GM23248 (cell line): ENCODE measurements at regions not wholly inside any gene's neighbourhood (a gene's known extent, or its start where the extent isn't known, plus 50 kb on each side); places are given as distances from the start of the nearest gene placed in this dataset.
"Not testable (repeated sequence)": the region's sequence is repeated elsewhere in the genome, so short reads cannot be mapped to it uniquely, and the experiment has no call there.

Source experiments
- DNase-seq: peaks from one replicate; pipeline ENCODE4 v3.0.0-alpha.2; 2015
- H2AFZ ChIP-seq: fragments of 200-600 bp; sonication (generic); 2 replicates; pipeline ENCODE4 v1.6.1; 2016; ENCODE audit warnings: antibody characterized with exemption
- H3F3A ChIP-seq: fragments of 200-600 bp; sonication (generic); 2 replicates; pipeline ENCODE4 v1.6.1; 2016; ENCODE audit warnings: mild to moderate bottlenecking, antibody characterized with exemption, mixed run types; ENCODE audit not compliant: insufficient read depth
- H3K27ac ChIP-seq: fragments of 200-600 bp; sonication (generic); 2 replicates; pipeline ENCODE4 v1.5.1; 2016; ENCODE audit warnings: mild to moderate bottlenecking
- H3K27me3 ChIP-seq: fragments of 200-600 bp; sonication (generic); replicated peaks from 2 replicates; pipeline ENCODE4 v1.6.1; 2016; ENCODE audit warnings: mild to moderate bottlenecking; ENCODE audit not compliant: insufficient read depth
- H3K36me3 ChIP-seq: fragments of 200-600 bp; sonication (generic); 2 replicates; pipeline ENCODE4 v1.6.1; 2016; ENCODE audit warnings: low read depth, mild to moderate bottlenecking
- H3K4me1 ChIP-seq: fragments of 200-600 bp; sonication (generic); 2 replicates; pipeline ENCODE4 v1.6.1; 2016; ENCODE audit warnings: mild to moderate bottlenecking; ENCODE audit not compliant: insufficient read depth
- H3K4me2 ChIP-seq: fragments of 200-600 bp; sonication (generic); one replicate; pipeline ENCODE4 v1.6.1; 2016; ENCODE audit warnings: mild to moderate bottlenecking; ENCODE audit not compliant: unreplicated experiment
- H3K4me3 ChIP-seq: fragments of 200-600 bp; sonication (generic); 2 replicates; pipeline ENCODE4 v1.5.1; 2016; ENCODE audit warnings: mild to moderate bottlenecking
- H3K79me2 ChIP-seq: fragments of 200-600 bp; sonication (generic); 2 replicates; pipeline ENCODE4 v1.6.1; 2016; ENCODE audit warnings: mild to moderate bottlenecking; ENCODE audit not compliant: insufficient read depth
- H3K9ac ChIP-seq: fragments of 200-600 bp; sonication (generic); 2 replicates; pipeline ENCODE4 v1.6.1; 2016; ENCODE audit warnings: mild to moderate bottlenecking
- H3K9me2 ChIP-seq: fragments of 200-600 bp; sonication (generic); 2 replicates; pipeline ENCODE4 v1.6.1; 2016; ENCODE audit warnings: mixed run types, mild to moderate bottlenecking, moderate library complexity; ENCODE audit not compliant: insufficient read depth
- H3K9me3 ChIP-seq: fragments of 200-600 bp; sonication (generic); one replicate; pipeline ENCODE4 v1.6.1; 2017; ENCODE audit warnings: low read depth
- H4K20me1 ChIP-seq: fragments of 200-600 bp; sonication (generic); 2 replicates; pipeline ENCODE4 v1.6.0; 2016; ENCODE audit not compliant: insufficient read depth
- EZH2 ChIP-seq: fragments of 200-600 bp; sonication (generic); IDR thresholded peaks from 2 replicates; pipeline ENCODE4 v1.6.1; 2018; ENCODE audit warnings: antibody characterized with exemption, mild to moderate bottlenecking; ENCODE audit not compliant: insufficient read depth, poor library complexity, severe bottlenecking
- EZH2phosphoT487 ChIP-seq: fragments of 200-600 bp; sonication (generic); IDR thresholded peaks from 2 replicates; pipeline ENCODE4 v1.6.1; 2018; ENCODE audit warnings: antibody characterized with exemption, moderate library complexity, mild to moderate bottlenecking, low read depth; ENCODE audit not compliant: insufficient read depth
- WGBS, 2 experiments: methylation state at CpG; one replicate each; pipeline ENCODE4 v1.1.6; 2015 to 2017; ENCODE audit warnings: low lambda C conversion rate in 2 of 2, low coverage in 1 of 2; ENCODE audit errors: missing lambda C conversion rate in 2 of 2; 5-methylcytosine and 5-hydroxymethylcytosine counted together
- in situ Hi-C: fragments of 300-500 bp; cut with MboI; formaldehyde crosslinking; loops from 2 replicates; pipeline ENCODE4 v1.15.0; 2020

GRCh38 chr7:131057794-131058070 lies 269.9 kb upstream of the MKLN1 start:
- TF ChIP-seq EZH2 (no peak), EZH2phosphoT487 (no peak)
- in situ Hi-C loops = no loop called here

GRCh38 chr7:131058561-131059288 lies 269.0 kb upstream of the MKLN1 start:
- H3K9ac ChIP-seq, in situ Hi-C loops, H3K9me3 ChIP-seq, H4K20me1 ChIP-seq, H3K27me3 ChIP-seq, H3K9me2 ChIP-seq, DNase-seq, H2AFZ ChIP-seq, H3K4me2 ChIP-seq, H3K4me3 ChIP-seq, H3K27ac ChIP-seq, H3F3A ChIP-seq, H3K4me1 ChIP-seq: not testable (repeated sequence)
- H3K79me2 ChIP-seq = peaks cover 91% of the 10 kb centered on the region
- H3K36me3 ChIP-seq = peaks cover 11% of the 10 kb centered on the region
- WGBS, 2 experiments = 90 to 92% methylated on average over 16 to 36 of the region's 36 CpGs

More at GRCh38 chr7:131057794-131058070, 269.9 kb upstream of the MKLN1 start:
- H3K79me2 ChIP-seq = peaks cover 91% of the 10 kb centered on the region
- no peaks in the 10 kb centered on the region for H3K9me3 ChIP-seq
- DNase-seq = no peak
- peaks cover 1% of the 10 kb centered on the region; the same call in 1 of the 2 replicates for H3K36me3 ChIP-seq
- H2AFZ ChIP-seq = no peak overlapping the region
- no peaks in the 10 kb centered on the region for H3K4me1 ChIP-seq
- H3K4me2 ChIP-seq = no peak overlapping the region
- peaks cover 6% of the 10 kb centered on the region; the same call in 1 of the 2 replicates for H4K20me1 ChIP-seq
- no peak overlapping the region for H3K27ac ChIP-seq
- H3K9me2 ChIP-seq = no peaks in the 10 kb centered on the region
- WGBS, 2 experiments = 0 to 4% methylated on average over 2 of the region's 2 CpGs
- H3F3A ChIP-seq = no peaks in the 10 kb centered on the region
- no peaks in the 10 kb centered on the region for H3K27me3 ChIP-seq
- no peak overlapping the region; the same call in 1 of the 2 replicates for H3K9ac ChIP-seq
- no peak overlapping the region for H3K4me3 ChIP-seq

- H4K20me1 ChIP-seq, H3K4me1 ChIP-seq, H3K27ac ChIP-seq, H3K9ac ChIP-seq, H3K4me2 ChIP-seq, H3K4me3 ChIP-seq, DNase-seq, H2AFZ ChIP-seq, H3K9me2 ChIP-seq, in situ Hi-C loops, H3K27me3 ChIP-seq, H3K9me3 ChIP-seq: not testable (repeated sequence)
- H3K79me2 ChIP-seq = peaks cover 93% of the 10 kb centered on the region
- peaks cover 13% of the 10 kb centered on the region for H3K36me3 ChIP-seq
- 91 to 93% methylated on average over 4 of the region's 4 CpGs for WGBS, 2 experiments
- peaks cover 10% of the 10 kb centered on the region for H3F3A ChIP-seq
Observed at GRCh38 chr7:131059401-131059800, 268.3 kb upstream of the MKLN1 start.

GRCh38 chr7:131061158-131061557 lies 266.5 kb upstream of the MKLN1 start:
- Histone ChIP-seq H3K36me3 (peaks cover 16% of the 10 kb centered on the region), H2AFZ (no peak overlapping the region), H3K9me3 (no peaks in the 10 kb centered on the region), H3F3A (peaks cover 20% of the 10 kb centered on the region), H3K4me3 (no peak overlapping the region), H3K4me2 (no peak overlapping the region), H3K27ac (no peak overlapping the region), H3K4me1 (peaks cover 7% of the 10 kb centered on the region), H4K20me1 (peaks cover 7% of the 10 kb centered on the region; the same call in 1 of the 2 replicates), H3K9me2 (no peaks in the 10 kb centered on the region), H3K79me2 (peaks cover 92% of the 10 kb centered on the region), H3K27me3 (no peaks in the 10 kb centered on the region), H3K9ac (no peak overlapping the region)
- TF ChIP-seq EZH2phosphoT487 (no peak), EZH2 (no peak)
- WGBS, 2 experiments = 96 to 97% methylated on average over 5 of the region's 5 CpGs
- no peak for DNase-seq
- in situ Hi-C loops = no loop called here

GRCh38 chr7:131061818-131062217 lies 265.9 kb upstream of the MKLN1 start:
- Histone ChIP-seq H3F3A (peaks cover 25% of the 10 kb centered on the region), H3K9me3 (no peaks in the 10 kb centered on the region), H3K27ac (no peak overlapping the region), H4K20me1 (peaks cover 8% of the 10 kb centered on the region; the same call in 1 of the 2 replicates), H3K4me2 (no peak overlapping the region), H3K36me3 (peaks cover 16% of the 10 kb centered on the region), H2AFZ (no peak overlapping the region), H3K27me3 (no peaks in the 10 kb centered on the region), H3K4me3 (no peak overlapping the region), H3K9ac (no peak overlapping the region), H3K4me1 (peaks cover 14% of the 10 kb centered on the region), H3K79me2 (peaks cover 92% of the 10 kb centered on the region), H3K9me2 (no peaks in the 10 kb centered on the region)
- DNase-seq = no peak
- 91 to 93% methylated on average over 4 of the region's 4 CpGs for WGBS, 2 experiments
- no peak for TF ChIP-seq EZH2phosphoT487
- TF ChIP-seq EZH2 = no peak
- in situ Hi-C loops = no loop called here
